Left ventricle myocardium inferior (tissue), 1 donor: ENCODE measurements at regions not wholly inside any gene's neighbourhood (a gene's known extent, or its start where the extent isn't known, plus 50 kb on each side); places are given as distances from the start of the nearest gene placed in this dataset.

Experiments
- DNase-seq: peaks from one replicate; pipeline ENCODE4 v3.0.0-alpha.2; 2020
- H3K27ac ChIP-seq: fragments of 200-600 bp; replicated peaks from 2 replicates; pipeline ENCODE4 v1.8.0; 2021
- H3K27me3 ChIP-seq: fragments of 200-600 bp; 2 replicates; pipeline ENCODE4 v1.8.0; 2021; ENCODE audit warnings: low read depth
- H3K36me3 ChIP-seq: fragments of 200-600 bp; 2 replicates; pipeline ENCODE4 v1.8.0; 2021
- H3K4me1 ChIP-seq: fragments of 200-600 bp; 2 replicates; pipeline ENCODE4 v1.8.0; 2021
- H3K4me3 ChIP-seq: fragments of 200-600 bp; 2 replicates; pipeline ENCODE4 v1.8.0; 2021; ENCODE audit warnings: mild to moderate bottlenecking, moderate library complexity
- H3K9me3 ChIP-seq: fragments of 200-600 bp; replicated peaks from 2 replicates; pipeline ENCODE4 v1.8.0; 2021
- intact Hi-C: fragments of 100-400 bp; cut with micrococcal nuclease; formaldehyde crosslinking; loops from one replicate; pipeline ENCODE4 v1.11.0; 2022
- TF ChIP-seq, protein P1 (sequence below): fragments of 200-600 bp; IDR thresholded peaks from 2 replicates; pipeline ENCODE4 v1.8.0; 2021; ENCODE audit warnings: antibody characterized with exemption, mild to moderate bottlenecking, borderline replicate concordance
- donor health status: DM: no; HTN: yes; CAD: no; lungs with severe emphysema.

GRCh38 chr7:156496363-156496769 is 144.2 kb upstream of the RNF32 start:
- H3K4me1 ChIP-seq, result no peaks in the 10 kb centered on the region
- TF ChIP-seq, protein P1, sequence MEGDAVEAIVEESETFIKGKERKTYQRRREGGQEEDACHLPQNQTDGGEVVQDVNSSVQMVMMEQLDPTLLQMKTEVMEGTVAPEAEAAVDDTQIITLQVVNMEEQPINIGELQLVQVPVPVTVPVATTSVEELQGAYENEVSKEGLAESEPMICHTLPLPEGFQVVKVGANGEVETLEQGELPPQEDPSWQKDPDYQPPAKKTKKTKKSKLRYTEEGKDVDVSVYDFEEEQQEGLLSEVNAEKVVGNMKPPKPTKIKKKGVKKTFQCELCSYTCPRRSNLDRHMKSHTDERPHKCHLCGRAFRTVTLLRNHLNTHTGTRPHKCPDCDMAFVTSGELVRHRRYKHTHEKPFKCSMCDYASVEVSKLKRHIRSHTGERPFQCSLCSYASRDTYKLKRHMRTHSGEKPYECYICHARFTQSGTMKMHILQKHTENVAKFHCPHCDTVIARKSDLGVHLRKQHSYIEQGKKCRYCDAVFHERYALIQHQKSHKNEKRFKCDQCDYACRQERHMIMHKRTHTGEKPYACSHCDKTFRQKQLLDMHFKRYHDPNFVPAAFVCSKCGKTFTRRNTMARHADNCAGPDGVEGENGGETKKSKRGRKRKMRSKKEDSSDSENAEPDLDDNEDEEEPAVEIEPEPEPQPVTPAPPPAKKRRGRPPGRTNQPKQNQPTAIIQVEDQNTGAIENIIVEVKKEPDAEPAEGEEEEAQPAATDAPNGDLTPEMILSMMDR, result no peak
- H3K9me3 ChIP-seq, result peaks cover 14% of the 10 kb centered on the region
- H3K27me3 ChIP-seq, result peaks cover 50% of the 10 kb centered on the region
- no peaks in the 10 kb centered on the region for H3K36me3 ChIP-seq
- H3K27ac ChIP-seq, result no peak overlapping the region
- intact Hi-C loops, result no loop called here
- H3K4me3 ChIP-seq, result no peak overlapping the region
- DNase-seq, result no peak

DNA sequence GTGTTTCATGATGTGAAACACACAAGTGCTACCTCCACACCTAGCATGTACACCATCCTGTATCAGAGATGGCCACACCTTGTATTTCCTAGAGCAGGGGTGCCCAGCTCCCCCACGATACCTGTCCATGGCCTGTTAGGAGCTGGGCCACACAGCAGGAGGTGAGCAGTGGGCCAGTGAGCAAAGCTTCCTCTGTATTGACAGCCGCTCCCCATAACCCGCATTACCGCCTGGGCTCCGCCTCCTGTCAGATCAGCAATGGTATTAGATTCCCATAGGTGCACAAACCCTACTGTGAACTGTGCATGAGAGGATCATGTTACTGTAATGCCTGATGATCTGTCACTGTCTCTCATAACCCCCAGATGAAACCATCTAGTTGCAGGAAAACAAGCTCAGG is 145.6 kb upstream of the RNF32 start:
- Histone ChIP-seq H3K36me3 (no peaks in the 10 kb centered on the region), H3K27me3 (peaks cover 59% of the 10 kb centered on the region), H3K27ac (no peak overlapping the region), H3K9me3 (peaks cover under 1% of the 10 kb centered on the region), H3K4me3 (no peak overlapping the region), H3K4me1 (no peaks in the 10 kb centered on the region)
- TF ChIP-seq, protein P1, result no peak
- intact Hi-C loops, result no loop called here
- no peak for DNase-seq

DNA sequence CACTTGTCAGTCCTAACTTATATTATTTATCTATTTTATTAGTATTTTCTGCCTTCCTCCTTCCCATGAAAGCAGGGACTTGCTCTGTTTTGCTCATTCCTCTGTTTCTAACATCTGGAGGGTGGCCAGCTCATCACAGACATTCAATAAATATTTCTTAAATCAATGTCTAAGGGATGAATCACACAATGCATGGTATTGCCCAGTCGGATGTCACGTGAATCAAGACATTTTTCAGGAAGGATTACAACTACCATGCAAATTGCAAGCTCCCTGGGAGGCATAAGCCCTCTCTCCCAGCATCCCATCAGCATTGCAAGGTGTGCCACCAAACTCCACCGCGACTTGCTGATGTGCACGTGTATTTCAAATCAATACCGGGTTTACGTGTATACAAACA is 146.6 kb upstream of the RNF32 start:
- TF ChIP-seq, protein P1, result no peak
- Histone ChIP-seq H3K27me3 (peaks cover 59% of the 10 kb centered on the region), H3K36me3 (no peaks in the 10 kb centered on the region), H3K27ac (no peak overlapping the region), H3K4me3 (no peak overlapping the region), H3K9me3 (no peaks in the 10 kb centered on the region), H3K4me1 (no peaks in the 10 kb centered on the region)
- intact Hi-C loops, result no loop called here
- no peak for DNase-seq

- no peaks in the 10 kb centered on the region for H3K4me1 ChIP-seq
- H3K9me3 ChIP-seq, result no peaks in the 10 kb centered on the region
- TF ChIP-seq, protein P1, result no peak
- H3K27ac ChIP-seq, result no peak overlapping the region
- intact Hi-C loops, result no loop called here
- H3K4me3 ChIP-seq, result no peak overlapping the region
- no peaks in the 10 kb centered on the region for H3K36me3 ChIP-seq
- H3K27me3 ChIP-seq, result peaks cover 54% of the 10 kb centered on the region
- DNase-seq, result no peak
Measured at GRCh38 chr7:156492170-156492569, 148.4 kb upstream of the RNF32 start.

- H3K9me3 ChIP-seq, result no peaks in the 10 kb centered on the region
- peaks cover 59% of the 10 kb centered on the region for H3K27me3 ChIP-seq
- intact Hi-C loops, result no loop called here
- TF ChIP-seq, protein P1, result no peak
- H3K27ac ChIP-seq, result no peak overlapping the region
- no peaks in the 10 kb centered on the region for H3K36me3 ChIP-seq
- DNase-seq, result no peak
- H3K4me1 ChIP-seq, result no peaks in the 10 kb centered on the region
- no peak overlapping the region for H3K4me3 ChIP-seq
Measured at GRCh38 chr7:156491435-156491834, 149.1 kb upstream of the RNF32 start.
